DND-41 (cell line): ENCODE measurements at regions not wholly inside any gene's neighbourhood (a gene's known extent, or its start where the extent isn't known, plus 50 kb on each side); places are given as distances from the start of the nearest gene placed in this dataset.

ENCODE experiments used
- CTCF ChIP-seq: IDR thresholded peaks from 2 replicates; pipeline ENCODE4 v1.5.1; 2012; ENCODE audit warnings: borderline replicate concordance, low read length, moderate library complexity, mild to moderate bottlenecking; ENCODE audit not compliant: poor library complexity, severe bottlenecking; ENCODE audit errors: extremely low read depth
- EZH2 ChIP-seq: IDR thresholded peaks from 3 replicates; pipeline ENCODE4 v1.6.1; 2012; ENCODE audit warnings: borderline replicate concordance, low read depth, mild to moderate bottlenecking, moderate library complexity, low read length, inconsistent platforms; ENCODE audit not compliant: severe bottlenecking

- TF ChIP-seq EZH2: no peak
- no peak for TF ChIP-seq CTCF
Observed at GRCh38 chr5:60277941-60278340, 384.4 kb upstream of the PDE4D start.
